GM23248 (cell line): ENCODE measurements at regions not wholly inside any gene's neighbourhood (a gene's known extent, or its start where the extent isn't known, plus 50 kb on each side); places are given as distances from the start of the nearest gene placed in this dataset.

ENCODE experiments used
- EZH2 ChIP-seq: fragments of 200-600 bp; sonication (generic); IDR thresholded peaks from 2 replicates; pipeline ENCODE4 v1.6.1; 2018; ENCODE audit warnings: antibody characterized with exemption, mild to moderate bottlenecking; ENCODE audit not compliant: insufficient read depth, poor library complexity, severe bottlenecking
- EZH2phosphoT487 ChIP-seq: fragments of 200-600 bp; sonication (generic); IDR thresholded peaks from 2 replicates; pipeline ENCODE4 v1.6.1; 2018; ENCODE audit warnings: antibody characterized with exemption, moderate library complexity, mild to moderate bottlenecking, low read depth; ENCODE audit not compliant: insufficient read depth

GRCh38 chr9:110112792-110113191 lies 95.2 kb downstream of the C9orf152 start:
- TF ChIP-seq EZH2phosphoT487 (no peak), EZH2 (no peak)
